ENCODE measurements at regions not wholly inside any gene's neighbourhood (a gene's known extent, or its start where the extent isn't known, plus 50 kb on each side); places are given as distances from the start of the nearest gene placed in this dataset.

DNA sequence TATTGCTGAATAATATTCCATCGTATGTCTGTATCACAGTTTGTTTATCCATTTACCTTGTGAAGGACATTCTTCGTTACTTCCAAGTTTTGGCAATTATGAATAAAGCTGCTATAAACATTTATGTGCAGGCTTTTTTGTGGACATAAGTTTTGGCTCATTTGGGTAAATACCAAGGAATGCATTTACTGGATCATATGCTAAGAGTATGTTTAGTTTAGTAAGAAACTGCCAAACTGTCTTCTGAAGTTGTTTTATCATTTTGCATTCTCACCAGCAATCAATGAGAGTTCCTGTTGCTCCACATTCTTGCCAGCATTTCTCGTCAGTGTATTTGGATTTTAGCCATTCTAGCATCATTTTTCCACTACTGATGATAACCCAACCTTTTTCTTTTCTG is 232.7 kb upstream of the NR3C2 start:
- TF ChIP-seq, protein P1, sequence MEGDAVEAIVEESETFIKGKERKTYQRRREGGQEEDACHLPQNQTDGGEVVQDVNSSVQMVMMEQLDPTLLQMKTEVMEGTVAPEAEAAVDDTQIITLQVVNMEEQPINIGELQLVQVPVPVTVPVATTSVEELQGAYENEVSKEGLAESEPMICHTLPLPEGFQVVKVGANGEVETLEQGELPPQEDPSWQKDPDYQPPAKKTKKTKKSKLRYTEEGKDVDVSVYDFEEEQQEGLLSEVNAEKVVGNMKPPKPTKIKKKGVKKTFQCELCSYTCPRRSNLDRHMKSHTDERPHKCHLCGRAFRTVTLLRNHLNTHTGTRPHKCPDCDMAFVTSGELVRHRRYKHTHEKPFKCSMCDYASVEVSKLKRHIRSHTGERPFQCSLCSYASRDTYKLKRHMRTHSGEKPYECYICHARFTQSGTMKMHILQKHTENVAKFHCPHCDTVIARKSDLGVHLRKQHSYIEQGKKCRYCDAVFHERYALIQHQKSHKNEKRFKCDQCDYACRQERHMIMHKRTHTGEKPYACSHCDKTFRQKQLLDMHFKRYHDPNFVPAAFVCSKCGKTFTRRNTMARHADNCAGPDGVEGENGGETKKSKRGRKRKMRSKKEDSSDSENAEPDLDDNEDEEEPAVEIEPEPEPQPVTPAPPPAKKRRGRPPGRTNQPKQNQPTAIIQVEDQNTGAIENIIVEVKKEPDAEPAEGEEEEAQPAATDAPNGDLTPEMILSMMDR (IDR thresholded peaks at IDR 0.05): no peak
- TF ChIP-seq POLR2A (IDR thresholded peaks at IDR 0.05): no peak
